ENCODE measurements at regions not wholly inside any gene's neighbourhood (a gene's known extent, or its start where the extent isn't known, plus 50 kb on each side); places are given as distances from the start of the nearest gene placed in this dataset.

- peak; percentile 13 for DNase-seq (ENCODE audit: low spot score)
Measured at GRCh38 chr2:138105358-138105757, 141.1 kb downstream of the HNMT start.

GRCh38 chr2:138106606-138107005 is 142.3 kb downstream of the HNMT start:
- DNase-seq (ENCODE audit: low spot score): no peak

GRCh38 chr2:138107288-138107687 is 143.0 kb downstream of the HNMT start:
- no peak for DNase-seq (ENCODE audit: low spot score)

GRCh38 chr2:138110453-138111083 is 146.3 kb downstream of the HNMT start:
- no peak for DNase-seq (ENCODE audit: low spot score)

GRCh38 chr2:138112536-138112935 is 148.3 kb downstream of the HNMT start:
- DNase-seq (ENCODE audit: low spot score): no peak

GRCh38 chr2:138113871-138114525 is 149.7 kb downstream of the HNMT start:
- DNase-seq (ENCODE audit: low spot score): no peak

GRCh38 chr2:138115666-138116065 is 151.4 kb downstream of the HNMT start:
- no peak for DNase-seq (ENCODE audit: low spot score)

- DNase-seq (ENCODE audit: low spot score): no peak
Measured at GRCh38 chr2:138116456-138116855, 152.2 kb downstream of the HNMT start.

GRCh38 chr2:138121666-138122661 is 157.7 kb downstream of the HNMT start:
- peak; percentile 24 for DNase-seq (ENCODE audit: low spot score)

- no peak for DNase-seq (ENCODE audit: low spot score)
Measured at GRCh38 chr2:138122891-138123290, 158.6 kb downstream of the HNMT start.

GRCh38 chr2:138123741-138124140 is 159.5 kb downstream of the HNMT start:
- DNase-seq (ENCODE audit: low spot score): no peak

GRCh38 chr2:138124521-138124920 is 160.2 kb downstream of the HNMT start:
- DNase-seq (ENCODE audit: low spot score): no peak

- DNase-seq (ENCODE audit: low spot score): no peak
Measured at GRCh38 chr2:138125306-138126288, 161.3 kb downstream of the HNMT start.

GRCh38 chr2:138132108-138132507 is 167.8 kb downstream of the HNMT start:
- no peak for DNase-seq (ENCODE audit: low spot score)

GRCh38 chr2:138137949-138138348 is 173.7 kb downstream of the HNMT start:
- no peak for DNase-seq (ENCODE audit: low spot score)

- DNase-seq (ENCODE audit: low spot score): no peak
Measured at GRCh38 chr2:138147796-138148195, 183.5 kb downstream of the HNMT start.

GRCh38 chr2:138155304-138155703 is 191.0 kb downstream of the HNMT start:
- no peak for DNase-seq (ENCODE audit: low spot score)

- DNase-seq (ENCODE audit: low spot score): no peak
Measured at GRCh38 chr2:138157372-138157771, 193.1 kb downstream of the HNMT start.

- no peak for DNase-seq (ENCODE audit: low spot score)
Measured at GRCh38 chr2:138170485-138170884, 206.2 kb downstream of the HNMT start.

GRCh38 chr2:138171244-138171643 is 207.0 kb downstream of the HNMT start:
- no peak for DNase-seq (ENCODE audit: low spot score)

- DNase-seq (ENCODE audit: low spot score): no peak
Measured at GRCh38 chr2:138175066-138175465, 210.8 kb downstream of the HNMT start.

Data from umbilical cord (tissue), 1 donor.